Colonic mucosa (tissue), 4 donors: ENCODE measurements at regions not wholly inside any gene's neighbourhood (a gene's known extent, or its start where the extent isn't known, plus 50 kb on each side); places are given as distances from the start of the nearest gene placed in this dataset.

ENCODE experiments used
- DNase-seq: peaks from one replicate; pipeline ENCODE4 v3.0.0-alpha.2; 2020
- H3K27ac ChIP-seq: fragments of 200-600 bp; one replicate; pipeline ENCODE4 v1.8.0; 2021
- H3K27me3 ChIP-seq: fragments of 200-600 bp; one replicate; pipeline ENCODE4 v1.8.0; 2021
- H3K36me3 ChIP-seq: fragments of 200-600 bp; one replicate; pipeline ENCODE4 v1.8.0; 2021
- H3K4me1 ChIP-seq: fragments of 200-600 bp; one replicate; pipeline ENCODE4 v1.8.0; 2021; ENCODE audit warnings: mild to moderate bottlenecking
- H3K4me3 ChIP-seq: fragments of 200-600 bp; one replicate; pipeline ENCODE4 v1.8.0; 2021
- H3K9ac ChIP-seq, 2 donors: one replicate each; pipeline ENCODE4 v1.7.0; 2013; ENCODE audit warnings: control low read depth in 2 of 2, low read depth in 2 of 2, low read length in 2 of 2
- H3K9me3 ChIP-seq: fragments of 200-600 bp; one replicate; pipeline ENCODE4 v1.8.0; 2021
- CTCF ChIP-seq: fragments of 200-600 bp; IDR thresholded peaks from one replicate; pipeline ENCODE4 v1.8.0; 2022; ENCODE audit warnings: antibody characterized with exemption, mild to moderate bottlenecking
- intact Hi-C: fragments of 100-400 bp; cut with DNase I; formaldehyde crosslinking; loops from one replicate; pipeline ENCODE4 v1.14.1; 2022
- donor health status: healthy.
- donor health status: DM: no; HTN: no; CAD: no.
- donor health status: DM: no; HTN: no; CAD: no.

- Histone ChIP-seq H3K4me1 (no peaks in the 10 kb centered on the region), H3K27ac (no peak overlapping the region), H3K36me3 (no peaks in the 10 kb centered on the region), H3K27me3 (no peaks in the 10 kb centered on the region), H3K9me3 (no peaks in the 10 kb centered on the region), H3K9ac (no peak overlapping the region), H3K4me3 (no peak overlapping the region)
- intact Hi-C loops: no loop called here
- DNase-seq: no peak
- TF ChIP-seq CTCF: no peak
Observed at GRCh38 chr1:177710696-177711620, 258.9 kb downstream of the SEC16B start.

- Histone ChIP-seq H3K27ac (no peak overlapping the region), H3K9me3 (no peaks in the 10 kb centered on the region), H3K9ac (no peak overlapping the region), H3K4me1 (no peaks in the 10 kb centered on the region), H3K36me3 (no peaks in the 10 kb centered on the region), H3K4me3 (no peak overlapping the region), H3K27me3 (no peaks in the 10 kb centered on the region)
- no peak for DNase-seq
- intact Hi-C loops: no loop called here
- TF ChIP-seq CTCF: no peak
Observed at GRCh38 chr1:177708406-177708805, 261.5 kb downstream of the SEC16B start.

- H3K36me3 ChIP-seq: no peaks in the 10 kb centered on the region
- no peaks in the 10 kb centered on the region for H3K4me1 ChIP-seq
- intact Hi-C loops: no loop called here
- DNase-seq: no peak
- H3K9me3 ChIP-seq: no peaks in the 10 kb centered on the region
- no peak overlapping the region for H3K4me3 ChIP-seq
- H3K27me3 ChIP-seq: no peaks in the 10 kb centered on the region
- H3K27ac ChIP-seq: no peak overlapping the region
- no peak overlapping the region for H3K9ac ChIP-seq
- no peak for TF ChIP-seq CTCF
Observed at GRCh38 chr1:177706977-177707376, 262.9 kb downstream of the SEC16B start.

- DNase-seq: no peak
- H3K36me3 ChIP-seq: no peaks in the 10 kb centered on the region
- H3K27ac ChIP-seq: no peak overlapping the region
- no peak overlapping the region for H3K9ac ChIP-seq
- no peaks in the 10 kb centered on the region for H3K27me3 ChIP-seq
- intact Hi-C loops: no loop called here
- no peak overlapping the region for H3K4me3 ChIP-seq
- no peaks in the 10 kb centered on the region for H3K4me1 ChIP-seq
- H3K9me3 ChIP-seq: no peaks in the 10 kb centered on the region
- TF ChIP-seq CTCF: no peak
Observed at GRCh38 chr1:177705839-177706238, 264.0 kb downstream of the SEC16B start.

GRCh38 chr1:177703888-177704446 lies 265.9 kb downstream of the SEC16B start:
- intact Hi-C loops: no loop called here
- Histone ChIP-seq H3K4me3 (no peak overlapping the region), H3K27ac (no peak overlapping the region), H3K9ac (no peak overlapping the region), H3K27me3 (no peaks in the 10 kb centered on the region), H3K36me3 (no peaks in the 10 kb centered on the region), H3K9me3 (no peaks in the 10 kb centered on the region), H3K4me1 (no peaks in the 10 kb centered on the region)
- no peak for DNase-seq
- TF ChIP-seq CTCF: no peak
